WERI-Rb-1 (cell line): ENCODE measurements at regions not wholly inside any gene's neighbourhood (a gene's known extent, or its start where the extent isn't known, plus 50 kb on each side); places are given as distances from the start of the nearest gene placed in this dataset.
A peak's percentile ranks its signal among the peaks of the same experiment; 100 is the strongest.

Experiments used
- DNase-seq: peaks from one replicate; pipeline ENCODE4 v3.0.0-alpha.2; 2020
- H3K27ac ChIP-seq: fragments of 250-450 bp; sonication (Bioruptor Pico); 2 replicates; pipeline ENCODE4 v1.5.1; 2020; ENCODE audit warnings: mild to moderate bottlenecking, moderate library complexity
- H3K27me3 ChIP-seq: fragments of 250-450 bp; sonication (Bioruptor Pico); 2 replicates; pipeline ENCODE4 v1.5.1; 2021; ENCODE audit warnings: mild to moderate bottlenecking, low read depth, moderate library complexity; ENCODE audit not compliant: insufficient read depth, severe bottlenecking
- H3K36me3 ChIP-seq: fragments of 250-450 bp; sonication (Bioruptor Pico); 2 replicates; pipeline ENCODE4 v1.5.1; 2020; ENCODE audit warnings: mild to moderate bottlenecking, moderate library complexity
- H3K4me3 ChIP-seq: 2 replicates; pipeline ENCODE4 v1.5.1; 2011; ENCODE audit warnings: low read depth, mild to moderate bottlenecking, control low read depth, low read length
- H3K9me3 ChIP-seq: fragments of 250-450 bp; sonication (Bioruptor Pico); 2 replicates; pipeline ENCODE4 v1.5.1; 2021; ENCODE audit warnings: mild to moderate bottlenecking, moderate library complexity; ENCODE audit not compliant: severe bottlenecking
- CTCF ChIP-seq: IDR thresholded peaks from 2 replicates; pipeline ENCODE4 v1.5.1; 2011; ENCODE audit warnings: low read depth, mild to moderate bottlenecking, control low read depth, inconsistent platforms, low read length

- Histone ChIP-seq H3K36me3 (no peaks in the 10 kb centered on the region), H3K27me3 (no peaks in the 10 kb centered on the region), H3K4me3 (no peak overlapping the region), H3K9me3 (peaks cover 2% of the 10 kb centered on the region), H3K27ac (no peak overlapping the region)
- no peak for DNase-seq
- TF ChIP-seq CTCF = no peak
Observed at GRCh38 chr6:14934844-14935243, 311.0 kb upstream of the JARID2 start.

GRCh38 chr6:14936861-14937260 lies 309.0 kb upstream of the JARID2 start:
- H3K4me3 ChIP-seq = no peak overlapping the region
- DNase-seq = no peak
- H3K27me3 ChIP-seq = no peaks in the 10 kb centered on the region
- no peaks in the 10 kb centered on the region for H3K9me3 ChIP-seq
- no peak for TF ChIP-seq CTCF
- no peaks in the 10 kb centered on the region for H3K36me3 ChIP-seq
- H3K27ac ChIP-seq = no peak overlapping the region

- Histone ChIP-seq H3K36me3 (no peaks in the 10 kb centered on the region), H3K27ac (no peak overlapping the region), H3K9me3 (no peaks in the 10 kb centered on the region), H3K27me3 (no peaks in the 10 kb centered on the region), H3K4me3 (no peak overlapping the region)
- no peak for TF ChIP-seq CTCF
- no peak for DNase-seq
Observed at GRCh38 chr6:14943116-14943515, 302.8 kb upstream of the JARID2 start.

- DNase-seq = no peak
- H3K4me3 ChIP-seq = no peak overlapping the region
- H3K27ac ChIP-seq = no peak overlapping the region
- no peaks in the 10 kb centered on the region for H3K9me3 ChIP-seq
- no peaks in the 10 kb centered on the region for H3K27me3 ChIP-seq
- TF ChIP-seq CTCF = no peak
- no peaks in the 10 kb centered on the region for H3K36me3 ChIP-seq
Observed at GRCh38 chr6:14944593-14944992, 301.3 kb upstream of the JARID2 start.

GRCh38 chr6:14945461-14946185 lies 300.2 kb upstream of the JARID2 start:
- TF ChIP-seq CTCF = no peak
- no peak overlapping the region for H3K4me3 ChIP-seq
- peak; percentile 35 for DNase-seq

GRCh38 chr6:14946753-14947152 lies 299.1 kb upstream of the JARID2 start:
- no peak for TF ChIP-seq CTCF
- Histone ChIP-seq H3K9me3 (no peaks in the 10 kb centered on the region), H3K27ac (no peak overlapping the region), H3K36me3 (no peaks in the 10 kb centered on the region), H3K4me3 (no peak overlapping the region), H3K27me3 (no peaks in the 10 kb centered on the region)
- no peak for DNase-seq

More at GRCh38 chr6:14945461-14946185, 300.2 kb upstream of the JARID2 start:
- Histone ChIP-seq H3K27me3 (no peaks in the 10 kb centered on the region), H3K27ac (peak overlapping the region; percentile 14; the same call in 1 of the 2 replicates), H3K9me3 (no peaks in the 10 kb centered on the region), H3K36me3 (no peaks in the 10 kb centered on the region)
